LNCaP clone FGC (cell line): ENCODE measurements at regions not wholly inside any gene's neighbourhood (a gene's known extent, or its start where the extent isn't known, plus 50 kb on each side); places are given as distances from the start of the nearest gene placed in this dataset.

ENCODE experiments used
- DNase-seq: peaks from one replicate; pipeline ENCODE4 v3.0.0-alpha.2; 2011; ENCODE audit warnings: low read depth
- H3K4me3 ChIP-seq: 2 replicates; pipeline ENCODE4 v1.5.1; 2011; ENCODE audit warnings: mild to moderate bottlenecking, low read depth, low read length, control low read depth
- TF ChIP-seq, protein P1 (sequence below): IDR thresholded peaks from 2 replicates; pipeline ENCODE4 v1.5.1; 2012; ENCODE audit warnings: mild to moderate bottlenecking; ENCODE audit not compliant: control insufficient read depth, insufficient read depth; ENCODE audit errors: extremely low read depth

- TF ChIP-seq, protein P1, sequence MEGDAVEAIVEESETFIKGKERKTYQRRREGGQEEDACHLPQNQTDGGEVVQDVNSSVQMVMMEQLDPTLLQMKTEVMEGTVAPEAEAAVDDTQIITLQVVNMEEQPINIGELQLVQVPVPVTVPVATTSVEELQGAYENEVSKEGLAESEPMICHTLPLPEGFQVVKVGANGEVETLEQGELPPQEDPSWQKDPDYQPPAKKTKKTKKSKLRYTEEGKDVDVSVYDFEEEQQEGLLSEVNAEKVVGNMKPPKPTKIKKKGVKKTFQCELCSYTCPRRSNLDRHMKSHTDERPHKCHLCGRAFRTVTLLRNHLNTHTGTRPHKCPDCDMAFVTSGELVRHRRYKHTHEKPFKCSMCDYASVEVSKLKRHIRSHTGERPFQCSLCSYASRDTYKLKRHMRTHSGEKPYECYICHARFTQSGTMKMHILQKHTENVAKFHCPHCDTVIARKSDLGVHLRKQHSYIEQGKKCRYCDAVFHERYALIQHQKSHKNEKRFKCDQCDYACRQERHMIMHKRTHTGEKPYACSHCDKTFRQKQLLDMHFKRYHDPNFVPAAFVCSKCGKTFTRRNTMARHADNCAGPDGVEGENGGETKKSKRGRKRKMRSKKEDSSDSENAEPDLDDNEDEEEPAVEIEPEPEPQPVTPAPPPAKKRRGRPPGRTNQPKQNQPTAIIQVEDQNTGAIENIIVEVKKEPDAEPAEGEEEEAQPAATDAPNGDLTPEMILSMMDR = no peak
- DNase-seq = no peak
- H3K4me3 ChIP-seq = no peak overlapping the region
Observed at GRCh38 chr4:14641871-14642270, 360.4 kb upstream of the CPEB2 start.

GRCh38 chr4:14644580-14645282 lies 357.6 kb upstream of the CPEB2 start:
- no peak for DNase-seq
- TF ChIP-seq, protein P1 = no peak
- no peak overlapping the region for H3K4me3 ChIP-seq

DNA sequence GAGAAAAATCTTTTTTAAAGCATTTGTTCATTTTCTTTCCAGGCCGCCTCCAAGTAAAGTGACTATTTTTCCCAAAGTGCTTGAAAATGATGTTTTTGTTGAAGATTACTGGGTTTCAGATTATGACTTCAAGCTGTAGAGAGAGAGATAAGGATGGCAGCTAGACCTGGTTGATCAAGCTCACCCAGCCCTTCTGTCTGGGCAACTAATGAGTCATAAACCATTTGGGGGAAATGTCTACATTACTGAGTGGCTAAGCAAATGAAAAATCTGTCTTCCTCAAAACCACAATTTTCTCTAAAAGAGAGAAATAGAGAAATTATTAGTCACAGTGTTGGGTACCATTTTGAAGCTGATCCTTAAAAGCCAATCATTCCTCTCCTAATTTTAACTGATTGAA lies 355.4 kb upstream of the CPEB2 start:
- no peak for DNase-seq
- TF ChIP-seq, protein P1 = no peak
- no peak overlapping the region for H3K4me3 ChIP-seq

- TF ChIP-seq, protein P1 = no peak
- no peak for DNase-seq
- no peak overlapping the region for H3K4me3 ChIP-seq
Observed at GRCh38 chr4:14650127-14650526, 352.2 kb upstream of the CPEB2 start.

DNA sequence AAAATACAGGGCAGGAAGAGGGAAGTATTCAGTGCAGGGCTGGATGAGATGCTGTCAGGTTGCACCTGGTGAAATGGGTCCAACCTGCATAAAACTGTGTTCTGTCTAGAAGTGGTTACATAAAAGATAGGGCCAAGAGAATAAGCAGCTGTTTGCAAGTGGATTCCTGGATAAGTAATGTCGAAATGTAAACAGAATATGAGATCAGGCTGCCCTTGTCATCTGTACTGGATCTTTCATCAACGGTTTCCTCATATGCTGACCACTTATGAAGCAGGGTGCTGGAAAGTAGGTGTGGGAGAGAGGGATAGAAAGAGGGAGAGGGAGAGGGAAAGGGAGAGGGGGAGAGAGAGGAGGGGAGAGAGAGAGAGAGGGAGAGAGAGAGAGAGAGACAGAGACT lies 349.8 kb upstream of the CPEB2 start:
- no peak for DNase-seq
- H3K4me3 ChIP-seq = no peak overlapping the region
- TF ChIP-seq, protein P1 = no peak

DNA sequence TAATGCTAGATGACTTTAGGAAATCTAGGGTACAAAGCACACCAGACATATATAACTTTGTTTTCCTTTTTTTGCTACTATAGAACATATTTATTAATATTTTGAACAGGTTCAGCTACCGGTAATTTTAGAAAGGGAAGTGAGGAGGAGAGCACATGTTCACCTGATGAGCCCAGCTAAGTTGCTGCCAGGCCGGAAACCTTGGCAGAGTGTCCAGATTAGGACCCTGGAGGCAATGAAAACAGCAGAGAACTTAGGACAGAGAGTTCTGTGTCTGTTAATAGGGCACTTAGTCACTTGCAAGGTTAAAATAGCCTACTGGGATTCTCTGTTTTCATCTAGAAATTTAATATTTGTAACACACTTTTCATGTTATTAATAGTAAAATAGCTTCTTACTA lies 348.9 kb upstream of the CPEB2 start:
- H3K4me3 ChIP-seq = no peak overlapping the region
- TF ChIP-seq, protein P1 = no peak
- DNase-seq = no peak

DNA sequence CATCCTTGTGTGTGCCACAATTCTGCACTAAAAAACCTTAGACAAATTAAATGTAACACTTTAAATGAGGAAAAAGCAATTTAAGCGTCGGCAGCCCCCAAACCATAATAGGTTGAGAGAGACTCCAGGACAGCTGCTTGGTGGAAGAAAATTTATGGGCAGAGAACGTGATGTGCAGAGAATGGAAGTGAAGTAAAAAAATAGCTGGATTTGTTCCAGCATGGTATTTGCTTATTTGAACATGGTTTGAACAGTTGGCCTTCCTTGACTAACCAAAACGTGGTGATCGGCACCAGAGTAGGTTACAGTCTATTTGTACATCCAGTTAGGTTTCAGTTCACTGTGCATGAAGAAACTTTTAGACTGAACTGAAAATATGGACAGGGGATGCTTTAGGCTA lies 343.0 kb upstream of the CPEB2 start:
- TF ChIP-seq, protein P1 = no peak
- no peak for DNase-seq
- H3K4me3 ChIP-seq = no peak overlapping the region
